Midbrain (tissue), 1 donor: ENCODE measurements at regions not wholly inside any gene's neighbourhood (a gene's known extent, or its start where the extent isn't known, plus 50 kb on each side); places are given as distances from the start of the nearest gene placed in this dataset.
"Not testable (repeated sequence)": the region's sequence is repeated elsewhere in the genome, so short reads cannot be mapped to it uniquely, and the experiment has no call there.

Experiments used
- DNase-seq: peaks from one replicate; lab custom pipeline; 2025; lab: John Stamatoyannopoulos, UW

DNA sequence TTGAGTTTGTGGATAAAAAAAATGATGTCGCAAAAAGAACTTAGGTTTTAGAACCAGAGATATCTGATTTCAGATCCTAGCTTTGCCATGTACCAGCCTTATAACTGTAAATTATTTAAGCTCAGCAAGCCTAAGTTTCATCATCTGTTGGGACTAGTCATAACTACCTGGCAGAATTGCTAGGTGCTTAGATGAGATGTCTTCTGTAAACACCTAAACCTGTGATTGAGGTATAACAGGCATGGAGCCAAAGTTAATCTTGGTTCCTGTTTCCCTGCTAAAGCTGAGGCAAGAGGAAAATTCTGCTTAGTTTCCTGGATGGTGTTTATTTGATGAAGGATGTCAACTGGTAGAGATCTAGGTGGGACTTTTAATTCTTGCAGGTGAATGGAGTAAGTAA lies 331.3 kb upstream of the RBMS3 start:
- no peak for DNase-seq

GRCh38 chr3:28950614-28951013 lies 330.3 kb upstream of the RBMS3 start:
- no peak for DNase-seq

GRCh38 chr3:28951772-28952556 lies 328.9 kb upstream of the RBMS3 start:
- DNase-seq = no peak

DNA sequence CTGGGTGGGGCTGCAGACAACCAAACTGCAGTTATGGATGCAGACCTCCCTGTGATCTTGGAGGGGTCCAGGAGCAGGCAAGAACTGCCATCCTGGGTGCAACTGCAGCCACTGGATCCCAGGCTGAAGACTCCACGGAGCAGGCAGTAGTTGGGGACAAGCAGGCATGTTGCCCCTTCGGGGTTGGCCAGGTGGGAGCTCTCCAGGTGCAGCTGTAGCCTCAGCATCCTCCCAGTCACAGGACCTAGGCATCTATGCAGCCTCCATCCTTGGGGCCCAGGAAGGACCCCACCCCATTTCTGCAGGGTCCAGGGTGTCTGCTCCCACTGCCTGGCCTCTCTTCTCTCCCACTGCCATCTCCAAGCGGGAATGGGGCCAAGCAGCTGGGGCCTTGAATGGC lies 322.2 kb upstream of the RBMS3 start:
- no peak for DNase-seq

GRCh38 chr3:28971156-28971555 lies 309.7 kb upstream of the RBMS3 start:
- no peak for DNase-seq

GRCh38 chr3:28972921-28973320 lies 307.9 kb upstream of the RBMS3 start:
- no peak for DNase-seq

DNA sequence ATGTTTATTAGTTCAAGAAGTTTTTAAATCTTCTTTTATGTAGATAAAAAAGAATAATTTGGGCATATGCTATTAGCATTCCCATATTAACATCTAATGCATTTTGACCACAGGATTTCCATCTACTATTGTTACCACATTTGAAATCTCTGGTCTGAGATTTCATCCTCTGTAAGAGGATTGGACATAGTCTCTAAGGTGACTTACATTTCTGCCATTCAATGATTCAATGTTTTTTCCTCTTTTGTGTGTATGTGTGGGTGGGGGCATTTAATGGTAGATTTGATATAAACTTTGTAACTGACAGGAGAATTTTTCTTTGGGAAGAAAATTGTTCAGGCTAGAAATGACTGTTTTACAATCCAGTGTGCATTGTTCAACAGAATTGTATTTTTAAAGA lies 307.3 kb upstream of the RBMS3 start:
- no peak for DNase-seq

DNA sequence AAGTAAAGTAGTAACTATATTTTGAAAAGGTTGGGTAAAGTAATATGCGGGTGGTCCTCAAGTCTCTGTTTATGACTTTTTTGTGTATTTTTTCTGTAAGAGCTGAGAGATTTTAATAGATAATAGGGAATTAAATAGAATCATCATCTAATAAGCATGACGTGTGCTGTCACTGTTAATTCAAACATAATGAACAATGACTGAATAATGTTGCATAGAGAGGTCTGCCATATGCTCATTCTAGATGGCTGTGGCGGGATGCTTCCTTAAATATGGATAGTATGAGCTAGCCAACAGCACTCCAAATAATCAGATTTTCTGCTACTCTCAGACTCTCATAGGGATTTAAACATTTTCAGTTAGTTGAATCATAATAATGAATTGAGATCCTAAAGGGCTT lies 302.8 kb upstream of the RBMS3 start:
- no peak for DNase-seq

GRCh38 chr3:28980131-28980530 lies 300.7 kb upstream of the RBMS3 start:
- DNase-seq = no peak

DNA sequence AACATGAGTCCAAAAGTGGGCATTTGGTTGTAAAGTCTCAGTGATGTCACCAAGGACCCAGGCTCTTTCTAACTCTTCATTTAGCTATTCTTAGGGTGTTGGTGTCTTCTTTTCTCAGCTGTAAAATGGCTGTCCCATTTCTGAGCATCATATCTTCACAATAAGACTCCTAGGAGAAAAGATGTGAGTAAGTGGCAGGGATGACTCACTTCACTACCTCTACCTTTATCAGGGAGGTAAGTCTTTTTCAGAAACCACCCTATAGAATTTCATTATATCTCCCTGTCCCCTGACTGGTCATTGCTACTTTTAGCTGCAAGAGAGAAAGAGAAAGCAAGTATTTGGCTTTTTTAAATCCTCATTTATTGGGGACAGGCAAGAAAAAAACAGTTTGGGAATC lies 300.2 kb upstream of the RBMS3 start:
- no peak for DNase-seq

DNA sequence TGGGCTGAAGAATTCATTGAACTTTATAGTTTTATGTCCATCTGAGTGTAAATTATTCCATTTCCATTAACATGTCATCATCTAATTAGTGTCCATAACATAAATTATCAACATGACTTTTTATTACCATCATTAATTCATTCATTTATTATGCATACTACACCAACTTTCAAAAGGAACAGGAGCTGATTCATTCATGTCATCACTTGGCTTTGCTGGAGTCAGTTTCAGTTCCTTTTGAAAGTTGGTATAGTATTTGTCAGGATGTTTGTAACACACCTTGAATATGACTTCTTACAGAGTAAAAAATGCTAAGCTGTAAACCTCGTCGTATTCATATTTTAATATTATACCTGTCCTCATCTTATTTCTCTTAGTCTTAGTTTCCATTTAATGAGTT lies 298.0 kb upstream of the RBMS3 start:
- DNase-seq = no peak

DNA sequence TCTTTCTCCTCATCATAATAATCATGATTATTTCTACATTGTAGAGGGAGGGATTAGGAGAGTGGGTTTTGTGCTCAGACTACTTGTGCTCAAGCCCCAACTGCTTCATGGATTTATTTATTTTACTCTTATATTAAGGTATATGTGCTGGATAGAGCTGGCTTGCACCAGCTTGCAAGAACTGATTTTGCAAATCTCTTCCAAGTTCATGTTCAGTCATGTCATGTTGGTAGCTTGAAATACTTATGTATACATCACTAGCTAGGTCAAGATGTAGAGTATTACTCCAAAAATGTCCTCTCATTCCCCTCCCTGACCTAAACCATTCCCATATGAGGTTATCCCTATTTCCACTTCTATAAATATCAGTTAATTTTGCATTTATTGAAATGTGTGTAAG lies 293.9 kb upstream of the RBMS3 start:
- no peak for DNase-seq

DNA sequence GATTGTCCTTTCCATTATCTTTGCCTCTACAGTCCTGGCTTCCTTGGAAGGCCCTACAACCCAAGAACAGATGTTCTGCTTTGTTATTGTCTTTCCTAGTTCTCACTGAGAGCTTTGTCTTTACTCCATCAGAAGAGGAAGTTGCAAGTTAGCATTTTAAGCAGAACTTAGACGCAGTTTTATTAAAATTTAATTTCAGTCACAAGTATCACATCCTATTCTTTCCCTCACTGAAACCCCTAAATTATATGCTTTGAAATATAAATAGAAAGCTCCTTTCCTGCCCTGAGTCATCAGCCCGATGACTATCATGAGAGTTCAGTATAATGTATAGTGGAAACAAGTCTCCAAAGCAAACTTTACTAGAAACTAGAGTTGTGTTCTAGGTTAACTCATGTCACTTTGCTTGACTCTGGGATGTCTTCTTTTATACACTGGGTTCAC lies 291.2 kb upstream of the RBMS3 start:
- DNase-seq = no peak

GRCh38 chr3:28994161-28994905 lies 286.5 kb upstream of the RBMS3 start:
- no peak for DNase-seq

DNA sequence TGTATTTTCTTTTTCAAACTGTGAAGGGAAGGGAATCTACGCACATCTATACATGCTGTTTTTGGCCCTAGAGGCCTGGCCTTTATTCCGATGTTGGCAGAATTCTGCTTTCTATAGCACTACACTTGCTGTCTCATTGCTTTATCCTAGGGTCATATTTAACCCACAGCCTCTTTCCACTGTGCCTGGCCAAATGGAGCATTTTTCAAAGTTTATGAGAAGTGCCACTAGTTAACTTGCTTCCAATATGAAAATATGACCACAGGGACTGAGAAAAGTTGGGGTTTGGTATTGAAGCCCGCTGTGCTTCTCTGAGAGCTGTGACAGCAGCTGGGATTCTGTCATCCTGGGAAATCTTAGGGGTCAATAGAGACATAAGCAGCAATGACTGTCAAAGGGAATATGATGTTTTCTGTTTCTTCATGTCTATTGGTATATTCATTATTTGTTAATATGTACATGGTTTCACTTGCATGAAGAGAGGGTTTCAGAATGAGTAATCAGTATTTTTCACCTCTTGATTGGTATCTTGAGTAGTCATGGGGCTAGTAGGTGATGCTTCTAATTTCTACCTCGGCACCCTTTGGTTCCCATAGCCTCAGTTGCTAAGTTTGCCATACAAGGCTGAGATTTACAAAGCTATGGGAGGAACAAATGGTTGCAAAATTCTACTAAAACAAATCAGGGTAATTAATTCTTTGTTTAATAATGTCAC lies 275.8 kb upstream of the RBMS3 start:
- no peak for DNase-seq

GRCh38 chr3:29005862-29006261 lies 275.0 kb upstream of the RBMS3 start:
- DNase-seq = no peak

DNA sequence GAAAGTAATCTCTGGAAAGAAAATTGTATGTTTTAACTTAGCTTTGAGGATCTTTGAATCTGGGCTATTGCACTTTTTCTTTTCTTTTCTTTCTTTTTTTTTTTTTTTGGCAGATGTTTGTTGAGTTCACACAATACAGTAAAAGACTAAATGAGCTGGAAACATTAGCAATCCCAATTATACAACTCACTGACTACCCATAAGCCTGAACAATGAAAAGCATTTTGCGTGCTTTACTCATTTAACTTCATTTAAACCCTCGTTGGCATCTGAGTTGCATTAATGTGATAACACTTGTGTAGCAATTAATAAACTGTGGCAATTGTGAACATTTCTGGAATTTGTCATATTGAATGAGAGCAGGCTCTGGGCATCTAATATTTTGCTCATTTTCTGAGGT lies 269.4 kb upstream of the RBMS3 start:
- DNase-seq = no peak

DNA sequence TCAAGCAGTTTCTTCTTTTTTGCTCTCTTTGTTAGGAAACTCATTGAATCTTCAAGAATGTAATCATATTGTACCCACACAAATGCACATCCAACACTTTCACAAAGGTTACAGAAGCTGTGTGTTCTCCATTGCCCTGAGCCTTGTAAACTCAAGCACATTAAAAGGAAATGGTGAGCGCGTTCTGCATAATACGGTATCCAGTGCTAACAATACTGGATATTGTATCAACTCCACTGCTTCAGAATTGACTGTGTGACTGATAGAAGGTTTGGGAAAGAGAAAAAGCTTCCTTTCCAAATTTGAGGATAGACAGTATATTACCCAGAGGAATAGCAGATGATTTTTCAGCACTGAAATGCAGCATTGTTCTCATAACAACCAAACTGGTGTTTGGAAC lies 268.9 kb upstream of the RBMS3 start:
- DNase-seq = no peak

- DNase-seq = no peak
Measured at GRCh38 chr3:29022976-29023375, 257.9 kb upstream of the RBMS3 start.

DNA sequence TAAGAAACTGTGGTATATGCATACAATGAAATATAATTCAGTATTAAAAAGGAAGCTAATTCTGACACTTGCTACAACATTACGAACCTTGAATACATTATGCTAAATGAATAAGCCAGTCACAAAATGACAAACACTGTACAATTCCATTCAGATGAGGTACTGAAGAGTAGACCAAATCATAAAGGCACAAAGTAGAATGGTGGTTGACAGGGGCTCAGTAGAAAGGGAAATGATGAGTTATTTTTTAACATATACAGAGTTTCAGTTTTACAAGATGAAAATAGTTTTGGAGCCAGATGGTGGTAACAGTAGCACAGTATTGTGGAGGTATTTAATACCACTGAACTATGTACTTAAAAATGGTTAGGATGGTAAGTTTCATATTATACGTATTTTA lies 254.6 kb upstream of the RBMS3 start:
- DNase-seq = no peak

- DNase-seq = no peak
Measured at GRCh38 chr3:29026959-29027358, 253.9 kb upstream of the RBMS3 start.

GRCh38 chr3:29031175-29031574 lies 249.7 kb upstream of the RBMS3 start:
- not testable (repeated sequence) for DNase-seq

GRCh38 chr3:29033511-29033910 lies 247.4 kb upstream of the RBMS3 start:
- DNase-seq = no peak
